BLaER1 treated with 17β-estradiol and CSF1 and Interleukin-3, amounts not matched to agents 10 nM and 100 nM (cell line): ENCODE measurements at regions not wholly inside any gene's neighbourhood (a gene's known extent, or its start where the extent isn't known, plus 50 kb on each side); places are given as distances from the start of the nearest gene placed in this dataset.

Experiments used
- H3K27ac ChIP-seq, 11 experiments: shearing (Covaris generic); formaldehyde crosslinking; 2 replicates each; pipeline ENCODE4 v1.8.1; 2022
- H3K27me3 ChIP-seq, 11 experiments: shearing (Covaris generic); formaldehyde crosslinking; 2 replicates each; pipeline ENCODE4 v1.8.1; 2022
- H3K36me3 ChIP-seq, 11 experiments: shearing (Covaris generic); formaldehyde crosslinking; 2 replicates each; pipeline ENCODE4 v1.8.1; 2022
- H3K4me1 ChIP-seq, 10 experiments: shearing (Covaris generic); formaldehyde crosslinking; 2 replicates each; pipeline ENCODE4 v1.8.1; 2022
- H3K4me2 ChIP-seq, 11 experiments: shearing (Covaris generic); formaldehyde crosslinking; 2 replicates each; pipeline ENCODE4 v1.8.1; 2022
- H3K4me3 ChIP-seq, 10 experiments: shearing (Covaris generic); formaldehyde crosslinking; 2 replicates each; pipeline ENCODE4 v1.8.1; 2022
- H3K9ac ChIP-seq, 11 experiments: shearing (Covaris generic); formaldehyde crosslinking; 2 replicates each; pipeline ENCODE4 v1.8.1; 2022
- H3K9me3 ChIP-seq, 11 experiments: shearing (Covaris generic); formaldehyde crosslinking; replicated peaks in 1 of 11; 2 replicates each; pipeline ENCODE4 v1.8.1; 2022
- H4K20me1 ChIP-seq, 11 experiments: shearing (Covaris generic); formaldehyde crosslinking; 2 replicates each; pipeline ENCODE4 v1.8.1; 2022
- Cebpa-rat ChIP-seq, 11 experiments: shearing (Covaris generic); IDR thresholded peaks; 2 replicates each; pipeline ENCODE4 v1.8.1; 2022

DNA sequence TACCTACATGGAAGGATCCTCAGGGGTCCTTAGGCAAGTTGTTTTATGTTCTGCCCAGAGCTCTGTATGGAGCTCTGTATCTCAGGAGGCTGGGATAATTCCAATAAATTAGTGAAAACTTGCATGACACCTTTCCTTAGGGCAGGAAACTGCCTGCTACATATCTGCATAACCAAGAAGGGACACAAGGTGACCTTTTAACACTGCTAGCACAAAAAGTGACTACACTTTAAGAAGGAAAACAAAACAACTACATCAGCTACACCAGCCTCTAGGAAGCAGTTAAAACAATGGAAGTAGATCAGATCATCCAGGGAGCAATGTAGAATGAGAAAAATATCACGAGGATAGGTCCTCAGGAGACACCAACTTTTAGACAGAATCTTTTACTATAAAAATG lies 93.9 kb downstream of the TNFSF18 start:
- no peak for TF ChIP-seq Cebpa-rat (IDR thresholded peaks at IDR 0.05)
- peaks cover 0 to 27% (median 0%) of the 10 kb centered on the region in 10 experiments; a peak in 5 of 20 replicates for H3K4me1 ChIP-seq
- H3K4me2 ChIP-seq: no peak overlapping the region
- H4K20me1 ChIP-seq: no peaks in the 10 kb centered on the region
- no peak overlapping the region for H3K27ac ChIP-seq
- H3K9ac ChIP-seq: no peak overlapping the region
- no peaks in the 10 kb centered on the region for H3K9me3 ChIP-seq
- no peak overlapping the region for H3K4me3 ChIP-seq
- no peaks in the 10 kb centered on the region for H3K27me3 ChIP-seq
- no peaks in the 10 kb centered on the region for H3K36me3 ChIP-seq

DNA sequence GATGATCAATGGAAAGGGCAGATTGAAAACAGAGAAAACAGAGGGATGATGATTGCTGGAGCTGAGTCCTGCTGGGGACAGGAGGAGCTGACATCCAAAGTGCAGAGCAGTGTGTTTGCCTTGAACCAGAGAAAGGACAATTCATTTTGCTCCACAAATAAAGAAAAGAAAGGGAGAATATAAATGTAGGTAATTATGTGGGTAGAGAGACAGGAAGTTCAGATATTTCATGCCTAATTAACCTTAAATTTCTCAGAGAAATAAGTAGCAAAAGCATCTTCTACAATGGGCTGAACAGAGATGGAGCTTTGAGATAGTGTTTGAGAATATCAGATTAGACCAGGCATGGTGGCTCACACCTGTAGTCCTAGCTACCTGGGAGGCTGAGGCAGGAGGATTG lies 93.2 kb downstream of the TNFSF18 start:
- Histone ChIP-seq H4K20me1 (no peaks in the 10 kb centered on the region), H3K9ac (no peak overlapping the region), H3K4me2 (no peak overlapping the region), H3K4me1 (peaks cover 0 to 26% (median 0%) of the 10 kb centered on the region in 10 experiments; a peak in 5 of 20 replicates), H3K27me3 (no peaks in the 10 kb centered on the region), H3K4me3 (no peak overlapping the region), H3K36me3 (no peaks in the 10 kb centered on the region), H3K9me3 (peaks cover 0 to 3% (median 0%) of the 10 kb centered on the region in 11 experiments; a peak in 4 of 22 replicates), H3K27ac (no peak overlapping the region)
- no peak for TF ChIP-seq Cebpa-rat (IDR thresholded peaks at IDR 0.05)

DNA sequence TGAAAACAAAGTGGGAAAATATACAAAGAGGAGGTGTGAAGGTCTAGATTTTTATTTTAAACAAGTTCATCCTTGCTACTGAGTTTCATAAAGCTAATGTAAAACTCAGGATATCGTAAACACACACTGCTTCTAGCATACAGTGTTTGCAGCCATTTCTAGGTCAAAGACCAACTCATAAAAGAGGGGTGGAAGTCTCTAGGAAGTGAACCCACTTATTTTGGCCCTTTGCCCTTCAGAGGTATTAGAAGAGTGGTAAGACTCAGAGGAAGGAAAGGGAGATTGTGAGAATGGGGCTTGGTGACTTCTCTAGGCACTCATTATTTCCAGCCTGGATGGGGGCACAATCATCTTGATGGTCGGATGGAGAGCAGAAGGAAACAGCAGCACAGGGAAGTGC lies 91.2 kb downstream of the TNFSF18 start:
- H3K9me3 ChIP-seq: peaks cover 0 to 8% (median 0%) of the 10 kb centered on the region in 11 experiments; a peak in 4 of 22 replicates
- H3K36me3 ChIP-seq: no peaks in the 10 kb centered on the region
- H3K9ac ChIP-seq: no peak overlapping the region
- H3K27me3 ChIP-seq: no peaks in the 10 kb centered on the region
- no peaks in the 10 kb centered on the region for H4K20me1 ChIP-seq
- H3K4me3 ChIP-seq: no peak overlapping the region
- H3K4me1 ChIP-seq: peaks cover 0 to 26% (median 0%) of the 10 kb centered on the region in 10 experiments; a peak in 5 of 20 replicates
- peak overlapping the region in 3 of 11 experiments; percentile 14 to 43 (median 33); a peak in 5 of 22 replicates for H3K4me2 ChIP-seq
- no peak overlapping the region for H3K27ac ChIP-seq
- TF ChIP-seq Cebpa-rat (IDR thresholded peaks at IDR 0.05): no peak

DNA sequence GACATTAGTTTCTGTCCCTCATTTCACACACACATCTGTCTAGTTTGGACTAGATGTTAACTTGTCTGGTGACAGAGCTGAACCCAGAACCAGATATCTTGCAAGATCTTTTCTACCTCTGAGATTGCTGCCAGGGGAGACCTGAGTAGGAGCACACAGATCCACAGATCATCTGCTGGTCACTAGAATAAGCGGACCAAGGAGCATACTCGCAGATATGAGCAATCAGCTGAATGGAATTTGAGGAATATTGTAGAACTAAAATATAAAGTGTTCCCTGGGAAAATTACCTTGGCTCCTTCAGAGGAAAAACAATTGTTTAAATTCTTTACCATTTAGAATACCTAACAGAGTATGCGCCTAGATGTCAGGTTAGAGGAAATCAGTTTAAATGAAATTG lies 90.7 kb downstream of the TNFSF18 start:
- no peak overlapping the region for H3K27ac ChIP-seq
- peaks cover 0 to 8% (median 0%) of the 10 kb centered on the region in 11 experiments; a peak in 4 of 22 replicates for H3K9me3 ChIP-seq
- H4K20me1 ChIP-seq: no peaks in the 10 kb centered on the region
- H3K36me3 ChIP-seq: no peaks in the 10 kb centered on the region
- TF ChIP-seq Cebpa-rat (IDR thresholded peaks at IDR 0.05): no peak
- no peak overlapping the region for H3K4me3 ChIP-seq
- peak overlapping the region in 3 of 11 experiments; percentile 14 to 43 (median 33); a peak in 5 of 22 replicates for H3K4me2 ChIP-seq
- H3K27me3 ChIP-seq: no peaks in the 10 kb centered on the region
- H3K9ac ChIP-seq: no peak overlapping the region
- peaks cover 0 to 26% (median 0%) of the 10 kb centered on the region in 10 experiments; a peak in 5 of 20 replicates for H3K4me1 ChIP-seq

DNA sequence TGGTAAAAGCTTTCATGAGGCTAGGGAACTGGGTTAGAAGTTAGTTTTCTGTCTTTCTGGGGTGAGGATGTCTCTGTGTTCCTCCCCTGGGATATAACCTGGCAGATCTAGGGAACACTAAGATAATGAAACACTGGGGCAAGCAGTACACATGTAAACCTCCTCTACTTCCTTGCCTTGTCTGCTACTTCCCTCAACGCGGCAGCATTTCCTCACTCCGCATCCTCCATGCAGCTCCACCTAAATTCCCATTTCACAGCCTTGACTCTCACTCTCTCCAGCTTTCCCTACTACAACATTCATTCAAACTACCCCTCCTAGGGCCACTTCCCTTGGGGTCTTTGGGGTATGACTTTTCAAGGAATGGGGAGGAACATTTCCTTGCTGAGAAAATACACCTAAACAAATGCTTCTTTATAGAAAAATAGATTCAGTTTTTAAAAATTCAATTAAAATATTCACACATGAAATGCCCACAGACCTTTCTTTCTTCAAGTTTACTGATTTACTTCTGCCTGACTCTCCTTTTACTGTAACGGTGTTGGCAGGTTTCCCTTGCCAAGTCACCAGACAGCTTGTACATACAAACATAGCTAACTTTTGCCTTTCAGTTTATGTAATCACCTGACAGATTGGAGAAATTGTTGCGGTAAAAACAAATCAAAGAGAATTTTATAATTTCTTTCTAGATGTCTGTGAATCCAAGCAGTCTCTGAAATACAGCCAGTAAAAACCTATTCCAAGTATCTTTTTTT lies 90.1 kb downstream of the TNFSF18 start:
- no peak overlapping the region for H3K9ac ChIP-seq
- no peaks in the 10 kb centered on the region for H3K27me3 ChIP-seq
- no peak overlapping the region for H3K27ac ChIP-seq
- H4K20me1 ChIP-seq: no peaks in the 10 kb centered on the region
- TF ChIP-seq Cebpa-rat (IDR thresholded peaks at IDR 0.05): no peak
- no peaks in the 10 kb centered on the region for H3K36me3 ChIP-seq
- peaks cover 0 to 8% (median 0%) of the 10 kb centered on the region in 11 experiments; a peak in 4 of 22 replicates for H3K9me3 ChIP-seq
- H3K4me2 ChIP-seq: peak overlapping the region in 2 of 11 experiments; percentile 33 to 43; a peak in 2 of 22 replicates
- no peak overlapping the region for H3K4me3 ChIP-seq
- H3K4me1 ChIP-seq: peaks cover 0 to 26% (median 0%) of the 10 kb centered on the region in 10 experiments; a peak in 5 of 20 replicates

DNA sequence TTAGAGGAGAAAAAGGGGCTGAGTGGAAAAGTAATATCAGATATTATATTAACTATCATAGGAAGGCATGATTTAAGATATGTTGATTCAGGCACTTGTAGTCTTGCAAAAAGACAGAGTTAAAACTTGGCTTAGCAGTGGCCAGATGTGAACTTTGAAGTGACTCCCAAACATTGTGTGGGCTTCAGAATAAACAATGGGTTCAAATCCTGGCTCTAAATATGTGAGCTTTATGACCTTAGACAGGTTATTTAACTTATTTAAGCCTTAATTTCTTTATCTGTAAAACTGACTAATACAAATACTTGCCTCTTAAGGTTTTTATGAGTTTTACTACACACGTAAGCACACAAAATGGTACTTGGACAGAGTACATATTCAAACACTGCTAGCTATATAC lies 85.9 kb downstream of the TNFSF18 start:
- Histone ChIP-seq H3K4me2 (no peak overlapping the region), H3K4me3 (no peak overlapping the region), H3K27me3 (no peaks in the 10 kb centered on the region), H3K9me3 (peaks cover 0 to 20% (median 0%) of the 10 kb centered on the region in 11 experiments; a peak in 5 of 22 replicates), H3K36me3 (no peaks in the 10 kb centered on the region), H4K20me1 (no peaks in the 10 kb centered on the region), H3K4me1 (peaks cover 0 to 8% (median 0%) of the 10 kb centered on the region in 10 experiments; a peak in 4 of 20 replicates), H3K27ac (no peak overlapping the region), H3K9ac (no peak overlapping the region)
- TF ChIP-seq Cebpa-rat (IDR thresholded peaks at IDR 0.05): no peak

DNA sequence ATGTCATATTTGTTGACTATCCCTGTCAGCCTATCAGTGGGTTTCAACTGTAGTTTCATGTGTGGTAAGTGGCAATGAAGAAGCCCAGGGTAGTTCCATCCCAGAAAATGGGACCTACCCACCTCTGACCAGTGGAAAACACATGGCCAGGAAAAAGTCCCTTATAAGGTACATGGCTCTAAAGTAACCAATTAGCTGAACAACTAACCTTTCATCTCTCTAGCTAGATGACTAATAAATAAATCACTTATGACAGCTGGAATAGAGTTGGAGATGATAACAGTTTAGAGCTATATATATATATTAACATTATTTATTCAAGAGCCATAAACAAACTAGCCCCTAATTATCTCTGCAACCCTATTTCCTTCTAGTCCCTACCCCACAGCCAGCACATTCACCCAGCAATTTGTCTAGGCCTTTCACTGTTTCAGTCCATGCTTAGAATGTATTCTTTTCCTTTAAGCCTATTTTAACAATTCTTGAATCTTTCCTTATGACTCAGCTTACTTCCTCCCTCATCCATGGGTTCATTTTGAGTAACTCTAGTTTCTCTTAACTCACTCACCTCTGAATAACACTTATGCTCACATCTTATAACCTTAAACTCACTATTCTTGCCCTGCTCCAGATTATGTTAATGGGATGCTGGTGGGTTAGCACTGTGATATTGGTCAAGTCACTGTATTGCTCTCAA lies 83.7 kb downstream of the TNFSF18 start:
- Histone ChIP-seq H3K36me3 (no peaks in the 10 kb centered on the region), H3K4me2 (0 out of 22 replicates have a peak overlapping the region, but pooled peaks of 1 of the 11 experiments have one; percentile 9), H3K9ac (no peak overlapping the region), H3K9me3 (peaks cover 0 to 20% (median 0%) of the 10 kb centered on the region in 11 experiments; a peak in 5 of 22 replicates), H3K4me3 (no peak overlapping the region), H3K27me3 (no peaks in the 10 kb centered on the region), H3K4me1 (no peaks in the 10 kb centered on the region), H3K27ac (no peak overlapping the region), H4K20me1 (no peaks in the 10 kb centered on the region)
- no peak for TF ChIP-seq Cebpa-rat (IDR thresholded peaks at IDR 0.05)

DNA sequence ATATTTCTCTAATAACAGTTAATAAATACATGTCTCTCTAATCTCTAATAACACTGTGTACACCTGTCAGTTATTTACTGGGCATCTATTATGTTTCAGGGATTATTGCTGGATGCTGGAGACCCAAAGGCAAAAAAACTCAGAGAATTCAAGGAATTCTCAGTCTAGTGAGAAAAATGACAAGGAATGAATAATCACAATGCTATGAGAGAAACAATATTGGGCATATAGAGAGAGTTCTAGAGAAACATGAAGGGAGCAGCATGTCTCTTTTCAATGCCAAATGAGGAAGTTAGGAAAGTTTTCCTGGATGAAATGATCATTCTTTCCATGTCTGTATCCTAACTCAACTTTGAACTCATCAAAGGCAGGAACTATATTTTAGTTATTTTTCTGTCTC lies 82.8 kb downstream of the TNFSF18 start:
- TF ChIP-seq Cebpa-rat (IDR thresholded peaks at IDR 0.05): no peak

DNA sequence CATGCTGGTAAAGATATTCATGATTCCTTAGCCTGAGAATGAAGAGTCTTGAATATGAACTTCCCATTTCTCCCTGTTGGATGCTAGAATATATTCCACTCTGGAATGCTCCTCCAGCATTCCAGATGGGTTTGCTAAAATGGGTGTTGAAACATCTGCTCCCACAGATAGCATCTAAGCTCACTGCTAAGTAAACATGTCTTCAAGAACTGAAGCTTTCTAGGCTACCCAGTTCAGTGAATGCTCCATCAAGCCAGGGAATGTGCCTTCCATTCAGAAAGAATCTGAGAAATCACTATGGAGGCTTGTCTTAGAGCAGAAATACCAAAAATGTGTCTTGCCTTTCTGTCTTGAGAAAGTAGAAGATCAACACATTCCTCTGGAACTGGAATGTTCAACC lies 81.1 kb downstream of the TNFSF18 start:
- H3K9me3 ChIP-seq: peaks cover 0 to 14% (median 0%) of the 10 kb centered on the region in 11 experiments; a peak in 3 of 22 replicates
- H3K4me2 ChIP-seq: no peak overlapping the region
- H3K27me3 ChIP-seq: no peaks in the 10 kb centered on the region
- no peaks in the 10 kb centered on the region for H3K4me1 ChIP-seq
- no peaks in the 10 kb centered on the region for H3K36me3 ChIP-seq
- no peak overlapping the region for H3K27ac ChIP-seq
- H3K4me3 ChIP-seq: no peak overlapping the region
- TF ChIP-seq Cebpa-rat (IDR thresholded peaks at IDR 0.05): no peak
- no peaks in the 10 kb centered on the region for H4K20me1 ChIP-seq
- no peak overlapping the region for H3K9ac ChIP-seq

More for the DNA sequence above, 82.8 kb downstream of the TNFSF18 start:
- Histone ChIP-seq H3K36me3 (no peaks in the 10 kb centered on the region), H3K4me3 (no peak overlapping the region), H3K9me3 (peaks cover 0 to 14% (median 0%) of the 10 kb centered on the region in 11 experiments; a peak in 3 of 22 replicates), H3K9ac (no peak overlapping the region), H3K4me1 (no peaks in the 10 kb centered on the region), H3K4me2 (no peak overlapping the region), H3K27ac (no peak overlapping the region), H3K27me3 (no peaks in the 10 kb centered on the region), H4K20me1 (no peaks in the 10 kb centered on the region)
